Common myeloid progenitor, CD34-positive (primary cell): ENCODE measurements at regions not wholly inside any gene's neighbourhood (a gene's known extent, or its start where the extent isn't known, plus 50 kb on each side); places are given as distances from the start of the nearest gene placed in this dataset.

Experiments
- CTCF ChIA-PET: fragments of 350-600 bp; sonication (Branson Sonifier 250); formaldehyde crosslinking; loops from one replicate; lab custom pipeline; 2021; ENCODE audit warnings: antibody characterized with exemption; lab: Charles Lee
- POLR2A ChIA-PET: fragments of 350-600 bp; sonication (Branson Sonifier 250); formaldehyde crosslinking; loops from one replicate; lab custom pipeline; 2021; ENCODE audit warnings: antibody characterized with exemption; lab: Charles Lee
- DNase-seq, 3 donors: peaks; one replicate each; pipeline versions ENCODE4 v3.0.0 to v3.0.0-alpha.2; 2013
- H3K27ac ChIP-seq, 2 experiments: 1 replicate in 1 of 2; 2 replicates in 1 of 2; pipeline ENCODE4 v1.7.0; 2013; ENCODE audit warnings: inconsistent platforms in 2 of 2, low read length in 2 of 2, mild to moderate bottlenecking in 2 of 2, low read depth in 1 of 2, moderate library complexity in 1 of 2; ENCODE audit not compliant: severe bottlenecking in 2 of 2, insufficient read depth in 1 of 2, poor library complexity in 1 of 2
- H3K27me3 ChIP-seq, 5 experiments: replicated peaks in 2 of 5; 1 replicate in 3 of 5; 2 replicates in 2 of 5; pipeline versions ENCODE4 v1.6.1 to v1.7.0; 2013; ENCODE audit warnings: low read length in 4 of 5, mild to moderate bottlenecking in 2 of 5, moderate library complexity in 2 of 5, inconsistent platforms in 1 of 5; ENCODE audit not compliant: insufficient read depth in 5 of 5, control insufficient read depth in 4 of 5
- H3K36me3 ChIP-seq, 4 experiments: 1 replicate in 2 of 4; 2 replicates in 2 of 4; pipeline versions ENCODE4 v1.6.1 to v1.7.0; 2013; ENCODE audit warnings: low read length in 3 of 4, control low read depth in 1 of 4, mild to moderate bottlenecking in 1 of 4; ENCODE audit not compliant: control insufficient read depth in 4 of 4, insufficient read depth in 4 of 4
- H3K4me1 ChIP-seq, 4 experiments: 1 replicate in 3 of 4; 2 replicates in 1 of 4; pipeline versions ENCODE4 v1.6.1 to v1.7.1; 2013; ENCODE audit warnings: low read length in 3 of 4, mild to moderate bottlenecking in 3 of 4, control low read depth in 1 of 4, inconsistent platforms in 1 of 4, moderate library complexity in 1 of 4; ENCODE audit not compliant: control insufficient read depth in 4 of 4, insufficient read depth in 4 of 4; ENCODE audit errors: control extremely low read depth in 1 of 4
- H3K4me3 ChIP-seq, 7 experiments: 1 replicate in 4 of 7; 2 replicates in 3 of 7; pipeline versions ENCODE4 v1.5.1 to v1.7.0; 2013; ENCODE audit warnings: mild to moderate bottlenecking in 7 of 7, low read length in 6 of 7, moderate library complexity in 6 of 7, inconsistent platforms in 2 of 7, low read depth in 2 of 7, control low read depth in 1 of 7; ENCODE audit not compliant: insufficient read depth in 4 of 7, control insufficient read depth in 1 of 7; ENCODE audit errors: extremely low read depth in 1 of 7
- H3K9me3 ChIP-seq, 5 experiments: 1 replicate in 4 of 5; 2 replicates in 1 of 5; pipeline versions ENCODE4 v1.6.1 to v1.7.1; 2013; ENCODE audit warnings: low read length in 4 of 5, mild to moderate bottlenecking in 2 of 5, inconsistent platforms in 1 of 5, low read depth in 1 of 5, moderate library complexity in 1 of 5; ENCODE audit not compliant: control insufficient read depth in 4 of 5, insufficient read depth in 2 of 5; ENCODE audit errors: control extremely low read depth in 1 of 5
- WGBS: methylation state at CpG from one replicate; pipeline ENCODE4 v1.1.5; 2013; ENCODE audit not compliant: insufficient coverage; 5-methylcytosine and 5-hydroxymethylcytosine counted together

- peak overlapping the region in 2 of 7 experiments; percentile 42 to 59 for H3K4me3 ChIP-seq
- H3K4me1 ChIP-seq, result peaks cover 0 to 16% (median 6%) of the 10 kb centered on the region in 4 experiments
- peaks cover 0 to 6% (median 5%) of the 10 kb centered on the region in 5 experiments for H3K9me3 ChIP-seq
- ChIA-PET CTCF (interaction anchor here (1.2 to 1.3 kb wide), 2 partner anchors 8 to 227 kb away, joined by 3 to 11 read pairs; no protein-coding TSS in a partner anchor), POLR2A (no interaction called here)
- DNase-seq, result peak in 2 of 3 donors; percentile 16 to 32
- peaks cover 0 to 58% (median 12%) of the 10 kb centered on the region in 5 experiments for H3K27me3 ChIP-seq
- H3K36me3 ChIP-seq, result no peaks in the 10 kb centered on the region
- 30% methylated on average over 29 of the region's 34 CpGs for WGBS
- H3K27ac ChIP-seq, result no peak overlapping the region
These were observed 327.7 kb upstream of the F9 start for GRCh38 chrX:139202742-139203420.

- Histone ChIP-seq H3K4me1 (peaks cover 0 to 16% (median 6%) of the 10 kb centered on the region in 4 experiments), H3K27me3 (peaks cover 0 to 52% (median 12%) of the 10 kb centered on the region in 5 experiments), H3K36me3 (no peaks in the 10 kb centered on the region), H3K4me3 (no peak overlapping the region), H3K9me3 (peaks cover 0 to 6% (median 5%) of the 10 kb centered on the region in 5 experiments), H3K27ac (no peak overlapping the region)
- peak in 1 of 3 donors; percentile 5 for DNase-seq
- POLR2A ChIA-PET, result no interaction called here
- CTCF ChIA-PET, result no interaction called here
- 64% methylated on average over 3 of the region's 4 CpGs for WGBS
These were observed 328.6 kb upstream of the F9 start for GRCh38 chrX:139201924-139202323.

GRCh38 chrX:139200793-139201192 lies 329.7 kb upstream of the F9 start:
- H3K36me3 ChIP-seq, result no peaks in the 10 kb centered on the region
- POLR2A ChIA-PET, result no interaction called here
- no peak overlapping the region for H3K27ac ChIP-seq
- DNase-seq, result no peak
- 87% methylated on average over 5 of the region's 6 CpGs for WGBS
- CTCF ChIA-PET, result no interaction called here
- peaks cover 0 to 6% (median 5%) of the 10 kb centered on the region in 5 experiments for H3K9me3 ChIP-seq
- H3K27me3 ChIP-seq, result peaks cover 0 to 48% (median 12%) of the 10 kb centered on the region in 5 experiments
- H3K4me1 ChIP-seq, result peaks cover 0 to 16% (median 6%) of the 10 kb centered on the region in 4 experiments
- no peak overlapping the region for H3K4me3 ChIP-seq

- CTCF ChIA-PET, result no interaction called here
- POLR2A ChIA-PET, result no interaction called here
- H3K27ac ChIP-seq, result no peak overlapping the region
- WGBS, result 68% methylated on average over 2 of the region's 2 CpGs
- H3K4me1 ChIP-seq, result peaks cover 0 to 17% (median 6%) of the 10 kb centered on the region in 4 experiments
- DNase-seq, result no peak
- peaks cover 0 to 6% (median 5%) of the 10 kb centered on the region in 5 experiments for H3K9me3 ChIP-seq
- H3K27me3 ChIP-seq, result peaks cover 0 to 47% (median 12%) of the 10 kb centered on the region in 5 experiments
- no peak overlapping the region for H3K4me3 ChIP-seq
- H3K36me3 ChIP-seq, result no peaks in the 10 kb centered on the region
These were observed 330.2 kb upstream of the F9 start for GRCh38 chrX:139200346-139200745.

- no peak for DNase-seq
- Histone ChIP-seq H3K27me3 (peaks cover 0 to 46% (median 12%) of the 10 kb centered on the region in 5 experiments), H3K4me3 (no peak overlapping the region), H3K4me1 (peaks cover 0 to 21% (median 8%) of the 10 kb centered on the region in 4 experiments), H3K9me3 (peaks cover 0 to 6% (median 5%) of the 10 kb centered on the region in 5 experiments), H3K36me3 (no peaks in the 10 kb centered on the region), H3K27ac (no peak overlapping the region)
- ChIA-PET CTCF (no interaction called here), POLR2A (no interaction called here)
- WGBS, result no CpG with 5 or more reads among the region's 2 CpGs
These were observed 330.6 kb upstream of the F9 start for GRCh38 chrX:139199933-139200332.

GRCh38 chrX:139198936-139199335 lies 331.6 kb upstream of the F9 start:
- Histone ChIP-seq H3K36me3 (no peaks in the 10 kb centered on the region), H3K27ac (no peak overlapping the region), H3K4me3 (no peak overlapping the region), H3K9me3 (peaks cover 0 to 5% (median under 1%) of the 10 kb centered on the region in 5 experiments), H3K27me3 (peaks cover 0 to 43% (median 11%) of the 10 kb centered on the region in 5 experiments), H3K4me1 (peaks cover 2 to 23% (median 5%) of the 10 kb centered on the region in 4 experiments)
- DNase-seq, result no peak
- ChIA-PET POLR2A (no interaction called here), CTCF (no interaction called here)

GRCh38 chrX:139196890-139197289 lies 333.6 kb upstream of the F9 start:
- H3K27ac ChIP-seq, result no peak overlapping the region
- peaks cover 2 to 13% (median 4%) of the 10 kb centered on the region in 4 experiments for H3K4me1 ChIP-seq
- ChIA-PET POLR2A (no interaction called here), CTCF (interaction anchor here (1.2 kb wide), 1 partner anchor 8 kb away, joined by 3 read pairs; no protein-coding TSS in a partner anchor)
- no peaks in the 10 kb centered on the region for H3K36me3 ChIP-seq
- no peak overlapping the region for H3K4me3 ChIP-seq
- peak in 2 of 3 donors; percentile 36 to 37 for DNase-seq
- WGBS, result 80% methylated on average over 2 of the region's 3 CpGs
- peaks cover 0 to 27% (median 2%) of the 10 kb centered on the region in 5 experiments for H3K27me3 ChIP-seq
- no peaks in the 10 kb centered on the region for H3K9me3 ChIP-seq
